Keratinocyte (primary cell): ENCODE measurements at regions not wholly inside any gene's neighbourhood (a gene's known extent, or its start where the extent isn't known, plus 50 kb on each side); places are given as distances from the start of the nearest gene placed in this dataset.

ENCODE experiments used
- DNase-seq: peaks from one replicate; pipeline ENCODE4 v3.0.0-alpha.2; 2011; ENCODE audit warnings: low read depth, missing footprints, low spot score
- FAIRE-seq: peaks from 2 replicates; lab custom pipeline; 2011; peaks lifted over from hg19 to GRCh38; lab: Jason Lieb, UNC
- H2AFZ ChIP-seq: 2 replicates; pipeline ENCODE4 v1.6.0; 2012; ENCODE audit warnings: low read length, control low read depth, inconsistent platforms; ENCODE audit not compliant: control insufficient read depth
- H3K27ac ChIP-seq: 2 replicates; pipeline ENCODE4 v1.5.1; 2011; ENCODE audit warnings: low read length; ENCODE audit not compliant: control insufficient read depth, insufficient read depth
- H3K27me3 ChIP-seq: 3 replicates; pipeline ENCODE4 v1.6.0; 2011; ENCODE audit warnings: low read length; ENCODE audit not compliant: control insufficient read depth, insufficient read depth; ENCODE audit errors: extremely low read depth
- H3K36me3 ChIP-seq, 2 experiments: 2 replicates in 1 of 2; 3 replicates in 1 of 2; pipeline ENCODE4 v1.5.1; 2011; ENCODE audit warnings: low read length in 2 of 2, mild to moderate bottlenecking in 1 of 2; ENCODE audit not compliant: control insufficient read depth in 2 of 2, insufficient read depth in 2 of 2; ENCODE audit errors: extremely low read depth in 1 of 2
- H3K4me1 ChIP-seq: 3 replicates; pipeline ENCODE4 v1.5.1; 2011; ENCODE audit warnings: low read length; ENCODE audit not compliant: control insufficient read depth, insufficient read depth; ENCODE audit errors: extremely low read depth
- H3K4me2 ChIP-seq: 3 replicates; pipeline ENCODE4 v1.6.0; 2011; ENCODE audit warnings: low read depth, low read length; ENCODE audit not compliant: control insufficient read depth, insufficient read depth; ENCODE audit errors: extremely low read depth
- H3K4me3 ChIP-seq, 3 experiments: fragments of 200-600 bp in 1 of 3; sonication (generic) in 1 of 3; 2 replicates in 2 of 3; 3 replicates in 1 of 3; pipeline ENCODE4 v1.5.1; 2011 to 2016; ENCODE audit warnings: low read length in 3 of 3, mild to moderate bottlenecking in 3 of 3, control low read depth in 2 of 3, inconsistent platforms in 1 of 3, low read depth in 1 of 3, mixed read lengths in 1 of 3, mixed run types in 1 of 3, moderate library complexity in 1 of 3; ENCODE audit not compliant: control insufficient read depth in 2 of 3, insufficient read depth in 2 of 3; ENCODE audit errors: extremely low read depth in 1 of 3
- H3K79me2 ChIP-seq: 2 replicates; pipeline ENCODE4 v1.6.0; 2012; ENCODE audit warnings: low read length; ENCODE audit not compliant: control insufficient read depth, insufficient read depth
- H3K9ac ChIP-seq: 3 replicates; pipeline ENCODE4 v1.6.0; 2011; ENCODE audit warnings: low read length; ENCODE audit not compliant: control insufficient read depth, insufficient read depth; ENCODE audit errors: extremely low read depth
- H3K9me1 ChIP-seq: 3 replicates; pipeline ENCODE4 v1.6.0; 2011; ENCODE audit warnings: low read length; ENCODE audit not compliant: control insufficient read depth, insufficient read depth; ENCODE audit errors: extremely low read depth
- H3K9me3 ChIP-seq: 2 replicates; pipeline ENCODE4 v1.5.1; 2012; ENCODE audit warnings: low read depth, low read length; ENCODE audit not compliant: control insufficient read depth
- H4K20me1 ChIP-seq: 3 replicates; pipeline ENCODE4 v1.6.0; 2011; ENCODE audit warnings: low read length; ENCODE audit not compliant: control insufficient read depth, insufficient read depth; ENCODE audit errors: extremely low read depth
- EZH2 ChIP-seq: IDR thresholded peaks from one replicate; pipeline ENCODE4 v1.6.1; 2012; ENCODE audit warnings: inconsistent platforms, mild to moderate bottlenecking, low read length, moderate library complexity
- dilution Hi-C: fragments of 300-500 bp; cut with MboI; formaldehyde crosslinking; loops from one replicate; pipeline ENCODE4 v1.7.0; 2020; ENCODE audit warnings: low sequenced_read_pairs; ENCODE audit not compliant: extremely low pct_ligation_motif_present
- TF ChIP-seq, protein P1 (sequence below), 3 experiments: IDR thresholded peaks in 1 of 3; conservative IDR thresholded peaks in 1 of 3; optimal IDR thresholded peaks in 1 of 3; 2 replicates in 2 of 3; 3 replicates in 1 of 3; pipeline versions ENCODE3 to v1.5.1; 2011; ENCODE audit warnings: low read length in 3 of 3, mild to moderate bottlenecking in 3 of 3, moderate library complexity in 2 of 3, control low read depth in 1 of 3, inconsistent platforms in 1 of 3; ENCODE audit not compliant: insufficient read depth in 2 of 3; ENCODE audit errors: extremely low read depth in 1 of 3

DNA sequence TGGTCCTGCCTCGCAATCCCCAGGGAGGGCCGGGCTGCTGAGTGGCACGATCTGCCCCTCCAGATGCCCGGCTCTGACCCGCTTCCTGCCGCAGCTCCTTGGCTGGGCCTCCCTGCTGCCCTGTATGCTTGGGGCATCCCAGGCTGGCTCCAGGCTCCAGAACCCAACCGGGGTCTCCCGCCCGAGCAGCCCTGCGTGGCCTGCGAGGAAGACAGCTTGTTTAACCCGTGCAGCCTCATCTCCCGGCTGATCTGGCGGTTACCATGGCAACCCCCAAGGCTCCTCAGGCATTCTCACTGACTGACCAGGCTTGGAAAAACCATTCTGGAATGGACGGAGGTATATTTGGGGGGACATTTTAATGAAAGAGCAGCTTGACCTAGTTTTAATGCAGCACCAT is 232.4 kb upstream of the MYO3A start:
- TF ChIP-seq, protein P1, sequence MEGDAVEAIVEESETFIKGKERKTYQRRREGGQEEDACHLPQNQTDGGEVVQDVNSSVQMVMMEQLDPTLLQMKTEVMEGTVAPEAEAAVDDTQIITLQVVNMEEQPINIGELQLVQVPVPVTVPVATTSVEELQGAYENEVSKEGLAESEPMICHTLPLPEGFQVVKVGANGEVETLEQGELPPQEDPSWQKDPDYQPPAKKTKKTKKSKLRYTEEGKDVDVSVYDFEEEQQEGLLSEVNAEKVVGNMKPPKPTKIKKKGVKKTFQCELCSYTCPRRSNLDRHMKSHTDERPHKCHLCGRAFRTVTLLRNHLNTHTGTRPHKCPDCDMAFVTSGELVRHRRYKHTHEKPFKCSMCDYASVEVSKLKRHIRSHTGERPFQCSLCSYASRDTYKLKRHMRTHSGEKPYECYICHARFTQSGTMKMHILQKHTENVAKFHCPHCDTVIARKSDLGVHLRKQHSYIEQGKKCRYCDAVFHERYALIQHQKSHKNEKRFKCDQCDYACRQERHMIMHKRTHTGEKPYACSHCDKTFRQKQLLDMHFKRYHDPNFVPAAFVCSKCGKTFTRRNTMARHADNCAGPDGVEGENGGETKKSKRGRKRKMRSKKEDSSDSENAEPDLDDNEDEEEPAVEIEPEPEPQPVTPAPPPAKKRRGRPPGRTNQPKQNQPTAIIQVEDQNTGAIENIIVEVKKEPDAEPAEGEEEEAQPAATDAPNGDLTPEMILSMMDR (optimal IDR thresholded peaks at IDR 0.05 in 1 of 3, IDR thresholded peaks at IDR 0.05 in 1 of 3, conservative IDR thresholded peaks at IDR 0.05 in 1 of 3; ENCODE audit: extremely low read depth in 1 of 3, insufficient read depth in 2 of 3, low read length in 3 of 3): no peak
- no peak for TF ChIP-seq EZH2
- Histone ChIP-seq H3K9ac (no peak overlapping the region), H3K9me3 (no peaks in the 10 kb centered on the region), H3K9me1 (no peaks in the 10 kb centered on the region), H3K4me3 (no peak overlapping the region), H3K27me3 (no peaks in the 10 kb centered on the region), H3K27ac (no peak overlapping the region), H2AFZ (no peak overlapping the region), H3K4me1 (no peaks in the 10 kb centered on the region), H3K79me2 (no peaks in the 10 kb centered on the region), H4K20me1 (no peaks in the 10 kb centered on the region), H3K36me3 (no peaks in the 10 kb centered on the region), H3K4me2 (no peak overlapping the region)
- FAIRE-seq (no peak), DNase-seq (no peak)
- dilution Hi-C loops: no loop called here

DNA sequence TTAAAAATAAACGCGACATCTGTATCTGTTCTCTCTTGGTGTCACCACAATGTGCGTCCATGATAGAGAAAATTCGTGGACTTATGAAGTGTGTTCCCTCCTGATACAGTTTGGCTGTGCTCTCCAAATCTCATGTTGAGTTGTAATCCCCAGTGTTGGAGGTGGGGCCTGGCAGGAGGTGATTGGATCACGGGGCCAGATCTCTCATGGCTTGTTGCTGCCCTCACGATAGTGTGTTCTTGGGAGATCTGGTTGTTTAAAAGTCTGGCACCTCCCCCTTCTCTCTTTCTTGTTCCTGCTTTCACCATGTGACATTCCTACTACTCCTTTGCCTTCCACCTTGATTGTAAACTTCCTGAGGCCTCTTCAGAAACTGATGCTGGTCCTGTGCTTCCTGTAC is 229.4 kb upstream of the MYO3A start:
- Histone ChIP-seq H3K27me3 (no peaks in the 10 kb centered on the region), H3K4me1 (no peaks in the 10 kb centered on the region), H3K27ac (no peak overlapping the region), H3K4me2 (no peak overlapping the region), H3K79me2 (no peaks in the 10 kb centered on the region), H2AFZ (no peak overlapping the region), H3K9ac (no peak overlapping the region), H3K9me3 (no peaks in the 10 kb centered on the region), H3K9me1 (no peaks in the 10 kb centered on the region), H4K20me1 (no peaks in the 10 kb centered on the region), H3K36me3 (no peaks in the 10 kb centered on the region), H3K4me3 (no peak overlapping the region)
- TF ChIP-seq EZH2: no peak
- TF ChIP-seq, protein P1 (optimal IDR thresholded peaks at IDR 0.05 in 1 of 3, IDR thresholded peaks at IDR 0.05 in 1 of 3, conservative IDR thresholded peaks at IDR 0.05 in 1 of 3; ENCODE audit: extremely low read depth in 1 of 3, insufficient read depth in 2 of 3, low read length in 3 of 3): no peak
- DNase-seq: no peak
- FAIRE-seq: no peak
- dilution Hi-C loops: no loop called here
